Activated CD8-positive, alpha-beta memory T cell treated with anti-CD3 and anti-CD28 coated beads for 36 hours (primary cell): ENCODE measurements at regions not wholly inside any gene's neighbourhood (a gene's known extent, or its start where the extent isn't known, plus 50 kb on each side); places are given as distances from the start of the nearest gene placed in this dataset.

Source experiments
- CTCF ChIA-PET: fragments of 350-600 bp; sonication (Branson Sonifier 250); formaldehyde crosslinking; loops from one replicate; lab custom pipeline; 2021; ENCODE audit warnings: antibody characterized with exemption; lab: Charles Lee
- POLR2A ChIA-PET: fragments of 350-600 bp; sonication (Branson Sonifier 250); formaldehyde crosslinking; loops from one replicate; lab custom pipeline; 2021; ENCODE audit warnings: antibody characterized with exemption; lab: Charles Lee

DNA sequence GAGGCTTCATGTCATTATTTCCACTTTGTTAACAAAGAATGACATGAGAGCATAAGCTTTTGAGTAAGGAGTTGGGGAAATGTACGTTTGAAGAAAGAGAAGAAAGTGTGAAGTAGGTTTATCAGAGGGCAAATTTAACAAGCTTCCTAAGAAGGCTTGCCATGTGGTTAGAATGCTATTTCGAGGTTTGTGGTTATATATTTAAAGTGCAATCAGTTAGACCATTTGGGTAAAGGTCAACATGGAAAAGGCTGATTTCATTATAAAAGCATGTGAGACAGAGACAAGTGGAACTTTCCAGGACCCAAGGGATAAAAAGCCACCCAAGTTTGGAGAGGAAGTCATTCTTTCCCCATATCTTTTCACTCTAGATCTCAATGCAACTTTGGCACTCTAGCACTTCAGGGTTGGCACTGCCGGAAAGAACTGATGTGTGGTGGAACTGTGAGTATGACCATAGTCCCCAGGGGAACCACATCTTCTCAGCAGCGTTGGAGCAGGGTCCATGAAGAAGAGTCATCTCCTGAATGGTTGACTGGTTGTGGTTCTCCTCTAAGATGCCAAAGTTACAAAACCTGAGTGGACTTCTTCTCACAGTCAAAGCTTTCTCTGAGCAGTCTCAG, 529.9 kb downstream of the MID1IP1 start:
- POLR2A ChIA-PET, result interaction anchor here (1.6 kb wide), 1 partner anchor 21 kb away, joined by 5 read pairs; no protein-coding TSS in a partner anchor
- CTCF ChIA-PET, result no interaction called here

DNA sequence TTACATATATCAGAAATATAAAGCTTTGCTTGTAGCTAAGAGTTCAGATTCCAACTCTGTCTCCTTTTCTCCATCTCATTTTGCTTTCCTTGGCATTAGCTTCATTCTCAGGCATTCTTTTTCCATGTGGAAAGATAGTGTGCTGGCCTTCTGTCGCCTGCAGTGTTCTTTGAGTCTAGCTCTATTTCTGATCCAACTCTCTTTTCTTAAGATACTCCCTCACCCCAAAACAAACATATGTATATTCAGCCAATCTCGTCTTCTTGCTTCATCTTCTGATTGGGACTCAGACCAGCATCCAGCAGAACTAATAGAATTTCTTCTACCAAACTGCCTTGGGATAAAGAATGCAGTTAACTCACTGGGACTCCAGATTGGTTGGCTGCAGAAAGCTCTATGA, 532.2 kb downstream of the MID1IP1 start:
- POLR2A ChIA-PET, result no interaction called here

DNA sequence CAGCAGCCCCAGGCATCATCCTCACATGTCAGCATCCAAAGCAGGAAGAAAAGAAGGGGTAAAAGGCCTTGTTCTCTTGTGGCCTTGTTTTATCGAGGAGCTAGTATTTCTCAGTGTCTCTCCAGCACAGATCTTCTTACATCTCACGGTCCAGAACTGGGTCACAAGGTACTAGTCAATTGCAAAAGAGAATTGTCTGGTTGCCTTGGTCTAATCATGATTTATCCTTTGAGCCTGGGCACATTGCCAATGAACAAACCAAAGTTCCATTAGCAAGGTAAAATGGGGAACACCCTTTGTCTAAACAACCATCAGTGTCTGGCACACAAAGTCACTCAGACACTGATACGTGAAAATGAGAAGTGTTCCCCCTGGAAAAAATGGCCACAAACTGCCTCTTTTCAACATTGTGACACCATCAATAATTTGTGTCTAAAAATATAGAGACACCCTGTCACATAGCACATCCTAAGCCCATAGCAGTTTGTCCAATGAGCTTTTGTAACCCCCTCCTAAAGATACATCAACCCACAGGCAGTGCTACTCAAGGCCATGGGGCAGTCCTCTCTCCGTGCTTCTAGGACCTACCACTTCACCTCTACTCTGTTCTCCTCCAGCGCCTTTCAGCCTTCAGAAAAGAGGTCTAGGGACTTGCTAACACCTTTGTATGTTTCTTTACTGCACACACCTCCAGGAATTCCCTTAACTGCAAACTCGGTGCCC, 534.4 kb downstream of the MID1IP1 start:
- ChIA-PET POLR2A (no interaction called here), CTCF (no interaction called here)

More for the DNA sequence above, 532.2 kb downstream of the MID1IP1 start:
- CTCF ChIA-PET, result no interaction called here

DNA sequence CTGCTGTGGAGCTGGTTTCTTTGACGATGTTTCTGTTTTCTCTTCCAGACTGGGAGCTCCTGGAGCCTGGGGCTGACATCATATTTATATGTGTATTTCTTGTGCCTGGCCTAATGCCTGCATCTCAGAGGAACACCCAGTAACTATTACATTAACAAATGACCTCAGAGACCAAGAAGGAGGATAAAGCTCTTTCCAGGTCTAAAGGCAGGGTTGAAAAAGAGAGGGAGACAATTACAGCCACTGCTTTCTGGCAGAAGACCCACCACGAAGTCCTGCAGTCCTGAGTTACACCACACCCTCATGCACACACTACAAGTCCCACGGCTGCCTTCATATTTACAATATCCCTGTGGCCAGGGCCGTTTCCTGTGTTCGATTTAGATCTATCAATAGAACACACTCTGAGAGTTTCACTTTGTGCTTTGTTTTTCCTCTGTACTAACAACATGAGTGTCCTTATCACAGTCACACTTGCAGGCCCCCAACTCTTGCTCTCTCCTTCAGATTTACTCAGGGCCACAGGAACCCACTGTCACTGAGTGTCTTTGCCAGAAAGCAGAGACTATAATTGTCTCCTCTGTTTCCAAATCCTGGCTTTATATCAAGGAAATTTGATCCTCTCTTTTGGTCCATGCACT, 535.5 kb downstream of the MID1IP1 start:
- ChIA-PET CTCF (no interaction called here), POLR2A (no interaction called here)

DNA sequence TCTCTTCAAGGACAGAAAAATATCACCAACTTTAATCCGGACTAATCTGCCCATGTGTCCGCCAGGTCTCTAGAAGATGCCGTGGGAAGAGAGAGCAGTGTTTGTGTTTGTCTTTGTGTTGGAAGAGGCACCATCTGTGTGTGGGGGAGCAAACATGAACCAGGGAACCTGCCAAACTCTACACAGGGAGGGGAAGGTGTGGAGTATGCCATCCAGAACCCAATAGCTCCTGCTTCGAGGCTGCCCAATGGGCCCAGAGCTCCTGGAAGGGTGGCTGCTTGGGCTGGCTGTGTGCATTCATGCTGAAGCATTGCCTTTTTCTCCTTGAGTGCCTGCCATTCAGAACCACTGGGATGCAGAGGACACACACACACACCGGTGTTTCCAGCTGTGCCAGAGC, 536.2 kb downstream of the MID1IP1 start:
- POLR2A ChIA-PET, result no interaction called here
- CTCF ChIA-PET, result no interaction called here

DNA sequence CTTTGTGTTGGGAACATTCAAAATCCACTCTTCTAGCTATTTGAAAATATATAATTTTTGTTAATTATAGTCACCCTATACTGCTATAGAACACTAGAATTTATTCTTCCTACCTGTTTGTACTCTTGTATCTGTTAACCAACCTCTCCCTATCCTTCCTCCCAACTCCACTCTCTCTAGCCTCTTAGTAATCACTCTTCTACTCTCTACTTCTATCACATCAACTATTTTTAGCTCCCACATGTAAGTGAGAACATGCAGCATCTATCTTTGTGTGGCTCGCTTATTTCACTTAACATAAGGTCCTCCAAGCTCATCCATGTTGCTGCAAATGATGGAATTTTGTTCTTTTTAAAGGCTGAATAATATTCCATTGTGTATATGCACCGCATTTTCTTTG, 537.3 kb downstream of the MID1IP1 start:
- ChIA-PET CTCF (no interaction called here), POLR2A (no interaction called here)

DNA sequence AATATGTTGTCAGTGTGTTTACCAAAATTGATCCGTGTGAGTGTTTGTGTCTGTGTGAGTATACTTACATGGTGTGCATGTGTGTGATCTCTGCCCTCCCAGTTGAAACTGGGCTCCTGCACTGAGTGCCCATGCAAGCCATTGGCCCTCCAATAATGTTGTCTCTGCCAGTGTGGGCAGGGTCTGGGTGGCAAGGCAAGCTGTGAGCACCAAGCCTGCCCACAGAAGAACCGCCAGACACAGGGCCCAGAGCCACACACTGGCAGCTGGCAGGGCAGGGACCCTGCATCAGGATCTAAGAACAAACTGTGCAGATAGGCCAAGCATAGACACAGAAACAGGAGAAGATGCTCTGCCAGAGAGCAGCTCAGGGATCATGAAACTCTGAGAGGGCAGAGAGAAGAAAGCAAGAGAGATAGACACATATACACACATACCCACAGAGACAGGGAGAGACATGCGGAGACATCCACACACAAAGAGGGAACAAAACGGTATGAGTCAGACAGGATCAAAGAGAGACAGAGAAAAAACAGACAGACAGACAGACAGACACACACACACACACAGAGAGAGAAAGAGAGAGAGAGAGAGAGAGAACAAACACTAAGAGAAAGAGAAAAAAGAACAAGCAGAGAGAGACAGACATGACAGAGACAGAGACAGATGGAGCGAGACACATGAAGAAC, 555.0 kb downstream of the MID1IP1 start:
- ChIA-PET POLR2A (no interaction called here), CTCF (no interaction called here)

DNA sequence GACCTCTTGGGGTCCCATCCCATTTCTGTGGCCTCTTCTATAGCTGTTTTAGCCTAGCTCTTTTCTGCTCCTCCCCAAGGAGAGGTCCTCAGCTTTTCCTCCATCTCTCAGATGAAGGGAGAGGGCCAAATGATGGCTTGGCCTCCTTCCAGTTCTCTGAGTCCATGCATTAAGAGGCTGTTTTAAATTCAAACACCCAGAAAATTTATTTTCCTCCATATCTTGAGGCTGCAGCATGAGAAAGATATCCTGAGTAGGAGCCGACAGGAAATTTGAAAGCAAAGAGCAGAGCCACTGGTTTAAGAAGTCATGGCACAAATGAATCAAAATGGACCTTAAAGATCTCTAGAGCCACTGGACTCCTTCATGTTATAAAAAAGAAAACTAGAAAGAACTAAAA, 558.8 kb downstream of the MID1IP1 start:
- ChIA-PET POLR2A (no interaction called here), CTCF (no interaction called here)

DNA sequence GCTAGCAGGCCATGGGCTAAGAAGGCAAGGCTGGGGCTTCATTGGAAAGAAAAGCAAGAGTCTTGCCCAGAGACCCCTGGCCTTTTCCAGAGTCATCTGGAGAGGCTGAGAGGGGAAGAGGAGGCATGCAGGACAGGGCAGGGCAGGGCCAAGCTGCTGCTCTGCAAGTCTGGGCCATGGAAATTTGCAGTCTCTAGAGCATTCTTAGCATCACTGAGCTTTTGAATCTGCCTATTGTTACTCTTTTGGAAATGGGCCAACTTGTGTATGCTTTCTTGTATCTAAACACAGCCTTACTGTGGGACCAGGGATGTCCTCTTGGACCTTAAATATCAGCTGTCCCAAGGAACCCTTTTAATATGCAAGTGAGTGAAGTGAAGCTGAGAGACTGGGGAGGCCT, 560.5 kb downstream of the MID1IP1 start:
- ChIA-PET CTCF (no interaction called here), POLR2A (no interaction called here)

DNA sequence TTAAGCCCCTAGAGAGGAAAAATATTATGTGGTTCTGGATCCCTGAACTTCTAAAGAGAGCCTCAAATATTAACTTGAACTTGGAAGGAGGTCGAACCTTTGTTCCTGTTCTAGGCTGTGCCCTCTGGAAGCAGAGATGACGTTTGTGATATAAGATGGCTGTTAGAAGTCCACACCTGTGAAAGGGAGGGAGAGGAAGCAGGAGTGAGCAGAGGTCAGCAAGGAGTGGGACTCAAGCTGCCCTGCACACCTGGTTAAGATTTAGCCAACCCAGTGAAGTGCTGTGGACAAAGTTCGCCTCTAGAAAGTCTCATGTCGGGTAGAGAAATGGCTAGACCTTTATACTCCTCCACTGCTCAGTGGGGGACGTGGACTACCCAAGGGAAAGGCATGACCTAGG, 566.2 kb downstream of the MID1IP1 start:
- CTCF ChIA-PET, result no interaction called here
- POLR2A ChIA-PET, result no interaction called here

DNA sequence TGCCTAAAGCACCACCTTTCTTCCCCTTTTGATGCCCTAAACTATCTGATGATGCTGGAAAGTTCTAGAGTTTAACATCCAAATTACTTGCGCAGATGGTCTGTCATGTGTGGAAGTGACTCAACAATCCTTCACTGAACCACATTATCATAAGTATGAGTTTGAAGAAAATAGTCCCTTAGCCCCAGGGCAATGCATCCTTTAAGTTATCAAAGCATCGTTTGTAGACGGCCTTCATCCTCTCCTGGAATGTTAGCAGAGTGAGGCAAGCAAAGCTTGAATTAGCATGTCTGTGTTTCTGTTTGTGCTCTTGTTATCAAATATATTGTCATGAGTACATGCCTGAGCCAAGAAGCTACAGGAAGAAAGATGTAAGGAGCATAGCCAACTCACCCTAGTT, 570.9 kb downstream of the MID1IP1 start:
- CTCF ChIA-PET, result no interaction called here

DNA sequence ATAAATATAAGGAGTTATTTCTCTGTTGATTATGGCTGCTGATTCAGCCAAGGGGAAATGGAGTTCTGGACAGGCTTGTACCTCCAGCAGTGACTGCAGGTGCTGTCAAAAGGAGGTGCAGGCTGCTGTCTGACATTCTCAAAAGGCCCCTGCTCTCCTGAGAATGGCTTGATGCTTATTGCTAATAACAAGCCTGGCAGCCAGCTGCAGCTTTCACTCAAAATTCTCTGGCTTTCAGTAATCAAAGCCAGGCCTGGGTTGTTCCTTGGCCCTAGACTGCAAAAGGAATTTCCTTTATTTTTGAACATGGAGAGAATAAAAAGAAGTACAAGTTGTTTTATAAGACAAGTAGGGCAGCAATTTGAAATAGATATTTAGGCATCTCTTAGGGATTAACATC, 575.9 kb downstream of the MID1IP1 start:
- ChIA-PET CTCF (no interaction called here), POLR2A (no interaction called here)

More for the DNA sequence above, 570.9 kb downstream of the MID1IP1 start:
- POLR2A ChIA-PET, result no interaction called here

DNA sequence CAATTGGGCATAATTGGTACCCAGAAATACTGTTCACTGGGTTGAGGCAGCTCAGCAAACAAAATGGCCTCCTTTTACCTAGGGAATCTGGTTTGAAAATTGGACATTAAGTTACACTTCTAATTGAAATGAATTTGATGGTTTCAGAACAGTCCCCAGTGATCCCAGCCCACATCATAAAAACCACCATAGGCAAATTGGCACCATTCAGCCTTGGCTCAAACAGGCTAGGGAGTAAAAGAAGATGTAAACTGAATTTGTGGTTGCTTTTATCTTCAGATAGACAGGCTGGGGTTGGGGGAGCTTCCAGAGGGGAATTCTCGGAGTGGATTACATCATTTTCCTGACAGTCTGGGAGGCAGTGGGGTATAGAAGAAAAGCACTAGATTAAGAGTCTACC, 576.5 kb downstream of the MID1IP1 start:
- CTCF ChIA-PET, result no interaction called here
- POLR2A ChIA-PET, result no interaction called here

DNA sequence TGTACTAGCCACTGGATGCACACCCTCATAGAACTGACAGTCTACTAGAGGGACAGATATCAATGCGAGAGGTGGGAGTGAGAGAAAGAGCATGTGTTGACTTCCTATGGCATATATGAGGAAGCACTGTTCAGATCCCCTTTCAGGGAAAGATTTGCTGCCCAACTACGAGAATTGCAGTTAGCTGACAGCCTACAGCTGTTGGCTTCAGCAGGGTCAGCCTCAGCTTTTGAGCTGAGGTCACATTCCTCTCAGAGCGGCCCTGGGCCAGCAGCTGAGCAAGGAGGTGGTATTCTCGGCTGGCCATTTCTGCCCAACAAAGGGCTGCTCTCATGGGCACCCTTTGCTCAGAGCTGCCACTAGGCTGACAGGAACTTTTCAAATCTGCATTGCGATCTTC, 580.2 kb downstream of the MID1IP1 start:
- ChIA-PET POLR2A (interaction anchor here (0.5 kb wide), 1 partner anchor 106 kb away, joined by 3 read pairs; no protein-coding TSS in a partner anchor), CTCF (no interaction called here)

DNA sequence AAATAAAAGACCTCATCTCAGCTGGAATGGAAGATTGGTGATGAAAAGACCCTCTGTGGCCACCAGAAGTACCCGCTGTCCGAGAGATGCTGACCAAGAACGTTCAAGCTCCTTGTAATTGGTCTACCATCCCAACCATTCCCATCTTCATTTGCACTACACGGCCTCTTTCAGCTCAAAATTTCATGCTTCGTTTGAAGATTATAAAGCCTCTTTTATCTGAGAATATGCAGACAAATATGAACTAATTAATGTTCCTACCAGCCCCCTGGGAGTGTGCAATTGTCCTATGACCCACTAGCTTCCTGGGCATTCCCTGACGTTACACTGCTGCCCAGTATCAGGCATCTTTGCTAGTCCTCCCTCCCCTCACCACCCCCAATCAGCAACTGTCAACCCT, 583.7 kb downstream of the MID1IP1 start:
- CTCF ChIA-PET, result no interaction called here

DNA sequence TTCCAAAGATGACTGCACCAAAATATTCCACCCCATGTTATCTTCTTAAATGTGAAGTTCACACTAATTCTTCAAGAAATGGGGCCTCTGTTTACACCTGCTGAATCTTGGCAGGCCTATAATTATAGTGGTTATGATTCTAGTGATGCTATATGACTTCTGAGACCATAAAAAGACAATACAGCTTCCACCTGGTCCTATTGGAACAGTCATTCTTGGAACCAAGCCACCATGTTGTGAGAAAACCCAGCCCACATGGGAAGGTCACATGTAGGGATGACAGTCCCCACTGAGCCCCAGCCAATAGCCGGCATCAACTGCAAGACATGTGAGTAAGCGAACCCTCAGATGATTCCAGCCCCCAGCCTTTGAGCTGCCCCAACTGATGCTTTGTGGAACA, 587.5 kb downstream of the MID1IP1 start:
- ChIA-PET POLR2A (no interaction called here), CTCF (no interaction called here)

More for the DNA sequence above, 583.7 kb downstream of the MID1IP1 start:
- POLR2A ChIA-PET, result no interaction called here

DNA sequence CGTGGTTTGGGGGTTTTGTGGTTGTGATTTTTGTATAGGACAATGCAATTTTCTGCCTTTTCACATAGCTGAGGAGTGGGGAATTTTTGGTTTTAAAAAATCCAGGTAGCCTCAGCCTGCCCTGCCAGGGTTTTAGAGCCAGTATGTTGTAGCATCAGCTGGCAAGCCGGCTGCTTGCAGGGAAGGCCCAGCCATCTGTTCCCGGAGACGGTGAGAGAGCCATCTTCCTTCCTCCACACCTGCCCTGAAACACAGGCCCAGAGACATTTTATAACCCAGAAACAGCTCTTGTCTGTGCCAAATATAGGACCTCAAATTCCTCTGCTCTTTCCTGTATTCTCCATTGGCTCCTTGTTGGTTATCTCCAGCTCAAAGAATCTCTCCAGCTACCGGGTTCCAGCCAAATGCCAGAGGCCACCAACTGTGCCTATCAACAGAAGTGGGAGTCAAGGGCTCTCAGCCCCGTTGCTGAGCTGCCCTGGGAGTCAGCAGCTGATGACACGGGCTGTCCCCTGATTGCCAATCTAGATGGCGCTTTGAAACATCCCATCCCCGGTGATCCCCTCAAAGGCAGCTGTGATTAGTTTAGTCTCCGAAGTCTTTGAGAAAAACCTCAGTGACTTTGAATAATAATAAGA, 595.2 kb downstream of the MID1IP1 start:
- ChIA-PET CTCF (no interaction called here), POLR2A (no interaction called here)

DNA sequence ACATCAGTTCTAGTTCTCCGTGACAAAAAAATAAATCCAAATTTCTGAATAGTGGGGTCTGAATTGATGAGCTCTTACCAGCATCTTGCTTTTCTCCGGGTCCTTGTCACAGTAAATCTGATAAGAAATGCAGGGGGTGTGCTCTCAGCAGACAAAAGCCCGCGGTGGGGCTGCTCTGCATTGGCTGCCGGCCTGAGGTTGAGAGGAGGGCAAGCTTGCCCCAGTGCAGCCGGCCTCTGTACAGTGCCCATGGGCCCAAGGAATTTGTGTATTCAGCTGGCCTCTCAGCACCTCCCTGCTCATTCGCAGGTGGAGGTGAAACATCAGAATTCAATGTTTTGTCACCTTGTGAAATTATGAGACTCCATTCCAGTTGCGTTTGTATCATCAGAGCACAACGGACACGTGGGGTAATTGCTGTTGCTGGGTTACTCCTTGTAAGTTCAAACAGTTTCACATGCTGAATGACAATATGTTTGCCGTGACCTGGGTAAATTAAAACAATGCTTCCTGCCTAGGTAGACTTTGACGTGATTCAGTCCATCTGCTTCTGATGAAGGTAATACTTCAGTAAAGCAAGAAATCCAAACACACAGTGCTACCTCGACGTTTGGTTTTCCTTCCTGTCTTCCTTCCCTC, 596.4 kb downstream of the MID1IP1 start:
- ChIA-PET POLR2A (no interaction called here), CTCF (no interaction called here)

DNA sequence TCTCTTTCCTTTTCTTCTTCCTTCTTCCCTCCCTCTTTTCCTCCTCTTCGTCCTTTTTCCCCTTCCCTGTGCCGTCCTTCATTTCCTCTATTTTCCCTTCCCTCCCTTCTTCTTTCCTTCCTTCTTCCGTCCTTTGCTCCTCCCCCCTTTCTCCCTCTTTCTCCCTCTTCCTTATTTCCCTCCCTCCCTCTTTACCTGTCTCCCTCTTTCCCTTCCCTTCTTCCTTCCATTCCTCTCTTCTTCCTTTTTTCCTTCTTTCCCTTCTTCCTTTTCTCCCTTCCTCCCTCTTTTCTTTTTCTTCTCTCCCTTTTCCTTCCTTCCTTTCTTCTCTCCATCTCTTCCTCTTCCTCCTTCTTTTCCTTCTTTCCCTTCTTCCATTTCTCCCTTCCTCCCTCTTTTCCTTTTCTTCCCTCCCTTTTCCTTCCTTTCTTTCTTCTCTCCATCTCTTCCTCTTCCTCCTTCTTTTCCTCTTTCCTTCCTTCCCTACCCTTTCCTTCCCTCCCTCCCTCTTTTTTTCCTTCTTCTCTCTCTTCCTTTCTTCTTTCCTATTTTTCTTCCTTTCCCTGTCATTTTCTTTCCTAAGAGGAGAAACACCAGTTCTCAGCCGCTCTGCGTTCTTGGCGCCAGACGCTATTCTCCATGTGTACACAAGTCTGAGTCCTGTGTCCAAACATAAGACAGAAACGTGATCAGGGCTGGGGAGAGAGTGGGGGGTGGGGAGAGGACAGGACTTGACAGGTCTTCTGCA, 597.1 kb downstream of the MID1IP1 start:
- CTCF ChIA-PET, result no interaction called here
- POLR2A ChIA-PET, result no interaction called here
